SK-N-SH (cell line): ENCODE measurements at regions not wholly inside any gene's neighbourhood (a gene's known extent, or its start where the extent isn't known, plus 50 kb on each side); places are given as distances from the start of the nearest gene placed in this dataset.

Experiments used
- CTCF ChIA-PET: fragments of 300-600, 350-600 bp; formaldehyde crosslinking; extraction: SDS; loops from one replicate; lab custom pipeline; 2021; lab: Yijun Ruan, JAX
- POLR2A ChIA-PET: fragments of 350-600 bp; sonication (Branson Sonifier 250); formaldehyde crosslinking; extraction: SDS; loops from one replicate; lab custom pipeline; 2020; ENCODE audit warnings: antibody characterized with exemption, inconsistent platforms; lab: Yijun Ruan, JAX
- DNase-seq: peaks from one replicate; pipeline ENCODE4 v3.0.0; 2012
- H2AFZ ChIP-seq: fragments of 200-600 bp; sonication (generic); 2 replicates; pipeline ENCODE4 v1.8.1; 2016; ENCODE audit warnings: antibody characterized with exemption, mild to moderate bottlenecking, low read depth
- H3F3A ChIP-seq: fragments of 200-600 bp; sonication (generic); replicated peaks from 2 replicates; pipeline ENCODE3; 2016; ENCODE audit warnings: antibody characterized with exemption, mild to moderate bottlenecking; ENCODE audit not compliant: insufficient read depth
- H3K27ac ChIP-seq, 2 experiments: fragments of 200-500 bp in 1 of 2; fragments of 200-600 bp in 1 of 2; sonication (Bioruptor generic) in 1 of 2; sonication (generic), shearing (Covaris generic) in 1 of 2; 2 replicates each; pipeline versions ENCODE4 v1.5.1 to v1.6.1; 2014 to 2016; ENCODE audit warnings: low read depth in 2 of 2, inconsistent platforms in 1 of 2, low read length in 1 of 2, mild to moderate bottlenecking in 1 of 2, mixed read lengths in 1 of 2
- H3K27me3 ChIP-seq: fragments of 200-600 bp; sonication (generic), shearing (Covaris generic); 2 replicates; pipeline ENCODE4 v1.6.1; 2016; ENCODE audit warnings: mixed run types; ENCODE audit not compliant: insufficient read depth
- H3K36me3 ChIP-seq, 2 experiments: fragments of 200-500 bp in 1 of 2; fragments of 200-600 bp in 1 of 2; sonication (Bioruptor generic) in 1 of 2; sonication (generic) in 1 of 2; replicated peaks in 1 of 2; 2 replicates each; pipeline versions ENCODE3 to v1.5.1; 2014 to 2016; ENCODE audit warnings: low read length in 1 of 2, mild to moderate bottlenecking in 1 of 2; ENCODE audit not compliant: insufficient read depth in 2 of 2, control insufficient read depth in 1 of 2
- H3K4me1 ChIP-seq, 2 experiments: fragments of 200-500 bp in 1 of 2; fragments of 200-600 bp in 1 of 2; sonication (Bioruptor generic) in 1 of 2; sonication (generic), shearing (Covaris generic) in 1 of 2; 2 replicates each; pipeline versions ENCODE4 v1.5.1 to v1.6.1; 2014 to 2016; ENCODE audit warnings: low read depth in 1 of 2, low read length in 1 of 2, mixed run types in 1 of 2; ENCODE audit not compliant: insufficient read depth in 2 of 2, control insufficient read depth in 1 of 2
- H3K4me2 ChIP-seq: fragments of 200-600 bp; sonication (generic), shearing (Covaris generic); 2 replicates; pipeline ENCODE4 v1.6.1; 2017; ENCODE audit warnings: mixed run types
- H3K4me3 ChIP-seq, 2 experiments: fragments of 200-500 bp in 1 of 2; fragments of 200-600 bp in 1 of 2; sonication (Bioruptor generic) in 1 of 2; sonication (generic), shearing (Covaris generic) in 1 of 2; 2 replicates each; pipeline versions ENCODE4 v1.5.1 to v1.8.1; 2014 to 2016; ENCODE audit warnings: low read depth in 2 of 2, inconsistent platforms in 1 of 2, low read length in 1 of 2, mild to moderate bottlenecking in 1 of 2, mixed read lengths in 1 of 2, moderate library complexity in 1 of 2
- H3K79me2 ChIP-seq: fragments of 200-600 bp; sonication (generic); 2 replicates; pipeline ENCODE4 v1.8.1; 2017; ENCODE audit warnings: mild to moderate bottlenecking; ENCODE audit not compliant: insufficient read depth
- H3K9ac ChIP-seq: fragments of 200-600 bp; sonication (generic); 2 replicates; pipeline ENCODE4 v1.6.1; 2017; ENCODE audit warnings: mixed run types
- H3K9me2 ChIP-seq: fragments of 200-600 bp; sonication (generic); 2 replicates; pipeline ENCODE4 v1.6.1; 2017; ENCODE audit warnings: mixed run types
- H3K9me3 ChIP-seq: fragments of 200-600 bp; sonication (generic); 2 replicates; pipeline ENCODE4 v1.6.1; 2017; ENCODE audit warnings: mixed run types, mild to moderate bottlenecking, moderate library complexity
- H4K20me1 ChIP-seq: fragments of 200-600 bp; sonication (generic); 2 replicates; pipeline ENCODE4 v1.6.1; 2017; ENCODE audit warnings: mild to moderate bottlenecking, mixed run types; ENCODE audit not compliant: insufficient read depth
- CHD2 ChIP-seq: fragments of 150-350 bp; IDR thresholded peaks from 2 replicates; pipeline ENCODE4 v1.6.1; 2018; ENCODE audit warnings: low read length; ENCODE audit not compliant: partially characterized antibody
- EP300 ChIP-seq, 2 experiments: IDR thresholded peaks; 2 replicates each; pipeline versions ENCODE4 v1.4.0 to v1.6.1; 2012; ENCODE audit warnings: borderline replicate concordance in 1 of 2, low read depth in 1 of 2, low read length in 1 of 2
- FOXM1 ChIP-seq: IDR thresholded peaks from 2 replicates; pipeline ENCODE4 v1.4.0; 2012; ENCODE audit warnings: low read depth, mild to moderate bottlenecking
- GATA2 ChIP-seq: sonication (generic); formaldehyde crosslinking; IDR thresholded peaks from 2 replicates; pipeline ENCODE4 v1.5.0; 2020; ENCODE audit warnings: mild to moderate bottlenecking, missing genetic modification reagents
- MEF2A ChIP-seq: IDR thresholded peaks from 2 replicates; pipeline ENCODE4 v1.4.0; 2012; ENCODE audit warnings: low read depth, borderline replicate concordance
- POLR2AphosphoS5 ChIP-seq: IDR thresholded peaks from 2 replicates; pipeline ENCODE4 v1.6.1; 2012; ENCODE audit warnings: low read depth, low read length
- RFX5 ChIP-seq: IDR thresholded peaks from 2 replicates; pipeline ENCODE4 v1.6.1; 2012; ENCODE audit warnings: mild to moderate bottlenecking, improper control_type of control experiment, low read length
- RXRA ChIP-seq: IDR thresholded peaks from 2 replicates; pipeline ENCODE4 v1.4.0; 2012; ENCODE audit warnings: low read depth, mild to moderate bottlenecking, borderline replicate concordance
- TAF1 ChIP-seq: IDR thresholded peaks from 2 replicates; pipeline ENCODE4 v1.6.1; 2012; ENCODE audit warnings: low read depth, mild to moderate bottlenecking, low read length, moderate library complexity, borderline replicate concordance
- USF1 ChIP-seq: IDR thresholded peaks from 2 replicates; pipeline ENCODE4 v1.4.0; 2012; ENCODE audit warnings: low read depth, borderline replicate concordance
- YY1 ChIP-seq: IDR thresholded peaks from 2 replicates; pipeline ENCODE4 v1.4.0; 2012; ENCODE audit warnings: low read depth, mild to moderate bottlenecking
- WGBS: methylation state at CpG from one replicate; pipeline ENCODE4 v1.1.6; 2017; ENCODE audit warnings: low lambda C conversion rate; 5-methylcytosine and 5-hydroxymethylcytosine counted together
- TF ChIP-seq, protein P1 (sequence below): IDR thresholded peaks from 2 replicates; pipeline ENCODE4 v1.4.0; 2012; ENCODE audit warnings: low read depth
- TF ChIP-seq, protein P2 (sequence below): fragments of 150-350 bp; IDR thresholded peaks from 2 replicates; pipeline ENCODE4 v1.6.1; 2016; ENCODE audit warnings: mild to moderate bottlenecking, low read depth, low read length
- TF ChIP-seq, protein P3 (sequence below): fragments of 200-600 bp; sonication (generic); IDR thresholded peaks from 2 replicates; pipeline ENCODE4 v1.6.1; 2017; ENCODE audit warnings: antibody characterized with exemption, mild to moderate bottlenecking, moderate library complexity

DNA sequence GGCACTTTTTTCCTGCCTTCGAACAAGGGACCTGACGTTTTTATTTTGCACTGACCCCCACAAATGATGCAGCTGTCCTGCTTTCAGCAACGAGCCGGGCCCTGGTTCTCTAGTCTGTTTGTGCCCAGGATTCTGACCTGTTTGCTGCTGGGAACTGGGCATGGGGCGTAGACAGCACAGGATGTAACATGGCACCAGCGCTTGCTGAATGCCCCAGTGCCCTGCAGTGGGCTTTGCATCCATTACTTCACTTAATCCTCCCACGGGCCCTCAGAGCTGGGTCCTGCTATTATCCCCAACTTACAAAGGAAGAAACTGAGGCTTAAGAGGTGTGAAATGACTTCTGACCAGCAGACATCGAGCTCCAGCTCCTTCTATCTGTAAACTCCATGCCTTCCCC, 80.4 kb upstream of the PMEPA1 start:
- Histone ChIP-seq H2AFZ (no peak overlapping the region), H3K27ac (no peak overlapping the region), H3K9ac (no peak overlapping the region), H3K4me3 (no peak overlapping the region), H3K36me3 (no peaks in the 10 kb centered on the region), H3K4me1 (peaks cover 0 to 2% of the 10 kb centered on the region in 2 experiments; a peak in 1 of 4 replicates), H3K9me3 (no peaks in the 10 kb centered on the region), H3K27me3 (no peaks in the 10 kb centered on the region), H3K9me2 (no peaks in the 10 kb centered on the region), H3K4me2 (no peak overlapping the region), H3F3A (no peaks in the 10 kb centered on the region), H4K20me1 (no peaks in the 10 kb centered on the region), H3K79me2 (no peaks in the 10 kb centered on the region)
- ChIA-PET POLR2A (no interaction called here), CTCF (interaction anchor here (0.6 to 0.7 kb wide), 2 partner anchors 10 to 19 kb away, joined by 3 read pairs; no protein-coding TSS in a partner anchor)
- WGBS = 67% methylated on average over 7 of the region's 8 CpGs
- no peak for DNase-seq
- no peak for TF ChIP-seq POLR2AphosphoS5
- TF ChIP-seq RXRA = no peak
- no peak for TF ChIP-seq USF1
- no peak for TF ChIP-seq MEF2A
- TF ChIP-seq, protein P1, sequence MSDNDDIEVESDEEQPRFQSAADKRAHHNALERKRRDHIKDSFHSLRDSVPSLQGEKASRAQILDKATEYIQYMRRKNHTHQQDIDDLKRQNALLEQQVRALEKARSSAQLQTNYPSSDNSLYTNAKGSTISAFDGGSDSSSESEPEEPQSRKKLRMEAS = no peak

DNA sequence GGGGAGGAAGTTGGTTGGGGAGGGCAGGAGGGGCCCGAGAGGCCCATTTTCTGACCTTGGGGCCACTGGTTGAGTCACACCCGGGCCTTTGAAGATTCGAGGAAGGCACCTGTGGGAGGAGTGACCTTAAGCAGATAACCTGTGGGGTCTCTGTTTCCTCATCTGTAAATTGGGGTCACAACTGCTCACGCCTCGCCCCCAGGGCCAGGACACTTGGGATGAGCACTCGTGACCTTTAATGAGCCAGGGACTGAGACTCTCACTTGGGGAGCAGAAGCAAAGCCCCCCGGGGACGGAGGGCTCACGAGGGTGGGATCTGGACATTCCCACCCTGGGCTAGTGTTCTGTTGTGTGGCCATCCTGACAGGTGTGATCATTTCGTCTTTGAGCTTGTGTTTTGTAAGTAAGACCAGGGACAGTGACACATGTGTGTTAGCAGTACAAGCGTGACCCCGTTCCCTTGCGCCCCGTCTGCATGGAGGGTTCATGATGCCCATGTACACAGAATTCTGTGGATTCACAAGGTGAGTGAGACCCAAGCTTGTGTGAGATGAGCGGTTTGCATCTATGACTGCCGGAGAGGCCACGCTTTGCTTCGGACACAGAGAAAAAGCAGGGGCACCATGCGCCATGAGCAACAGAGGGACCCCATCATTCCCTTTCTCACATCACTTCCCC, 79.3 kb upstream of the PMEPA1 start:
- Histone ChIP-seq H3F3A (no peaks in the 10 kb centered on the region), H3K27ac (no peak overlapping the region), H3K4me3 (no peak overlapping the region), H3K27me3 (no peaks in the 10 kb centered on the region), H3K9me3 (no peaks in the 10 kb centered on the region), H4K20me1 (no peaks in the 10 kb centered on the region), H3K4me2 (no peak overlapping the region), H3K9ac (no peak overlapping the region), H3K4me1 (peaks cover 0 to 9% of the 10 kb centered on the region in 2 experiments; a peak in 1 of 4 replicates), H2AFZ (no peak overlapping the region), H3K36me3 (no peaks in the 10 kb centered on the region), H3K79me2 (no peaks in the 10 kb centered on the region), H3K9me2 (no peaks in the 10 kb centered on the region)
- 79% methylated on average over 11 of the region's 19 CpGs for WGBS
- CTCF ChIA-PET = interaction anchor here (0.6 kb wide), 1 partner anchor 9 kb away, joined by 3 read pairs; no protein-coding TSS in a partner anchor
- no peak for DNase-seq
- POLR2A ChIA-PET = no interaction called here
- TF ChIP-seq TAF1 = no peak
- TF ChIP-seq, protein P2, sequence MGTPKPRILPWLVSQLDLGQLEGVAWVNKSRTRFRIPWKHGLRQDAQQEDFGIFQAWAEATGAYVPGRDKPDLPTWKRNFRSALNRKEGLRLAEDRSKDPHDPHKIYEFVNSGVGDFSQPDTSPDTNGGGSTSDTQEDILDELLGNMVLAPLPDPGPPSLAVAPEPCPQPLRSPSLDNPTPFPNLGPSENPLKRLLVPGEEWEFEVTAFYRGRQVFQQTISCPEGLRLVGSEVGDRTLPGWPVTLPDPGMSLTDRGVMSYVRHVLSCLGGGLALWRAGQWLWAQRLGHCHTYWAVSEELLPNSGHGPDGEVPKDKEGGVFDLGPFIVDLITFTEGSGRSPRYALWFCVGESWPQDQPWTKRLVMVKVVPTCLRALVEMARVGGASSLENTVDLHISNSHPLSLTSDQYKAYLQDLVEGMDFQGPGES = no peak
- TF ChIP-seq YY1 = no peak
- TF ChIP-seq EP300 (IDR thresholded peaks at IDR 0.05; ENCODE audit: borderline replicate concordance in 1 of 2, low read depth in 1 of 2, low read length in 1 of 2) = no peak
- TF ChIP-seq USF1 = no peak
- TF ChIP-seq FOXM1 = no peak
- no peak for TF ChIP-seq CHD2
- TF ChIP-seq RFX5 = no peak
- TF ChIP-seq GATA2 (CRISPR knock-in tag) = no peak
- TF ChIP-seq, protein P3, sequence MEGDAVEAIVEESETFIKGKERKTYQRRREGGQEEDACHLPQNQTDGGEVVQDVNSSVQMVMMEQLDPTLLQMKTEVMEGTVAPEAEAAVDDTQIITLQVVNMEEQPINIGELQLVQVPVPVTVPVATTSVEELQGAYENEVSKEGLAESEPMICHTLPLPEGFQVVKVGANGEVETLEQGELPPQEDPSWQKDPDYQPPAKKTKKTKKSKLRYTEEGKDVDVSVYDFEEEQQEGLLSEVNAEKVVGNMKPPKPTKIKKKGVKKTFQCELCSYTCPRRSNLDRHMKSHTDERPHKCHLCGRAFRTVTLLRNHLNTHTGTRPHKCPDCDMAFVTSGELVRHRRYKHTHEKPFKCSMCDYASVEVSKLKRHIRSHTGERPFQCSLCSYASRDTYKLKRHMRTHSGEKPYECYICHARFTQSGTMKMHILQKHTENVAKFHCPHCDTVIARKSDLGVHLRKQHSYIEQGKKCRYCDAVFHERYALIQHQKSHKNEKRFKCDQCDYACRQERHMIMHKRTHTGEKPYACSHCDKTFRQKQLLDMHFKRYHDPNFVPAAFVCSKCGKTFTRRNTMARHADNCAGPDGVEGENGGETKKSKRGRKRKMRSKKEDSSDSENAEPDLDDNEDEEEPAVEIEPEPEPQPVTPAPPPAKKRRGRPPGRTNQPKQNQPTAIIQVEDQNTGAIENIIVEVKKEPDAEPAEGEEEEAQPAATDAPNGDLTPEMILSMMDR = no peak
- TF ChIP-seq POLR2AphosphoS5 = no peak
